ENCODE measurements at regions not wholly inside any gene's neighbourhood (a gene's known extent, or its start where the extent isn't known, plus 50 kb on each side); places are given as distances from the start of the nearest gene placed in this dataset.
"Not testable (repeated sequence)": the region's sequence is repeated elsewhere in the genome, so short reads cannot be mapped to it uniquely, and the experiment has no call there.

DNA sequence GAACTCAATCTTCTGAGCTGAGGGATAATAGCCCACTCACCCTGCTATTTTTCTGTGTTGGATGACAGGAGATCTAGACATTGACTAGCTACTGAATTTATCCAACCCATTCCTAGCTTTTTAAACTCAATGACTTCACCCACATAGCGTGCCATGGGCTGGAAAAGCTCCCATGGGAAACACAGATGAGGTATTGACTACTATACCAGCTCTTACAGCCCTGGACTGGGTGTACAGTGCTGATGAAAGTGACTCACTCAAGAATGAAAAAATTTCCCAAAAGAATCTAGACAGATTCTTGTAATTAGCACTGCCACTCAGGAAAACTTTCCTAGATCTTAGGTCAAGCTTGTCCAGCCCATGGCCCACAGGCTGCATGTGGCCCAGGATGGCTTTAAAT is 72.7 kb upstream of the NREP start:
- DNase-seq: no peak

DNA sequence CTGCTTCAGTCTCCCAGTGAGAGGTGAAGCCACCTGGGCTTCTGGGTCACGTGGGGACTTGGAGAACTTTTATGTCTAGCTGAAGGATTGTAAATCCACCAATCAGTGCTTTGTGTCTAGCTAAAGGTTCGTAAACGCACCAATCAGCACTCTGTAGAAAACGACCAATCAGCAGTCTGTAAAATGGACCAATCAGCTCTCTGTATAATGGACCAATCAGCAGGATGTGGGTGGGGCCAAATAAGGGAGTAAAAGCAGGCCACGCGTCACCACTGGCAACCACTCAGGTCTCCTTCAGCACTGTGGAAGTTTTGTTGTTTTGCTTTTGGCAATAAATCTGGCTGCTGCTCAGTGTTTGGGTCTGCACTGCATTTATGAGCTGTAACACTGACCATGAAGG is 69.1 kb upstream of the NREP start:
- no peak for DNase-seq

DNA sequence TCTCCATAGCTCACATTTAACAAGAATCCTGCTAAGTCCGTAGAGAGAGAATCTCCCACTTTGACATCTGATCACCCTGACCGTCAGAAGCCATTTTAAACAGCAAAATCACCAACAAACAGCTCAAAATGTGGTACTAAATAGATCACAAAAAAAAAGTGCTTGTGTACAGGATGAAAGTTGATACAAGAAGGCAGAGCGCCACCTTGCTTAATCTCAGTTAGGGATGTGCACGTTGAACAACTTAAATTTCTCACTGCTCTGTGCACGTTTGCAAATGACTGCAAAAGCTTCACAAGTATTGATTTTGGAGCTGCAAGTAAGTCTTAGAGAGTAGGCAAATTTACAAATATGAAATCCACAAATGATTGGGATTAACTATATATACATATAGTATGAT is 63.1 kb upstream of the NREP start:
- no peak for DNase-seq

DNA sequence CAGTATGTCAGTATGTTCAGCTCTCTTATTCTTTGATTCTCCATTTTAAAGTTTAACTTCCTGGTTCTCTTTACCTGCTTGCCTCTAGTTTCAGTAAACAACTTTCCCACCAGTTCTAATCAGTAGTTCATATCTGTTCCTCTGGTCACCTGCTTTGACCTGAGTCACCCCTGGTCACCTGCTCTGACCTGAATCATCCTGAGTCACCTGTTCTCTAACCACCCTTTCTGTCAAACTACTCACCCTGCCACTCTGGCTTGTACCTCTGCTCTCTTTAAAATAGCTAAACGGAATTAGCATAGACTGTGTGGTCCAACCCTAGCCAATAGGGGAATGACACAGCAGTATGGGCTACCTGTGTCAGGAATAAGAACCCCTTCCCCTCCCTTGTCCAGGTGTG is 62.0 kb upstream of the NREP start:
- DNase-seq: not testable (repeated sequence)

DNA sequence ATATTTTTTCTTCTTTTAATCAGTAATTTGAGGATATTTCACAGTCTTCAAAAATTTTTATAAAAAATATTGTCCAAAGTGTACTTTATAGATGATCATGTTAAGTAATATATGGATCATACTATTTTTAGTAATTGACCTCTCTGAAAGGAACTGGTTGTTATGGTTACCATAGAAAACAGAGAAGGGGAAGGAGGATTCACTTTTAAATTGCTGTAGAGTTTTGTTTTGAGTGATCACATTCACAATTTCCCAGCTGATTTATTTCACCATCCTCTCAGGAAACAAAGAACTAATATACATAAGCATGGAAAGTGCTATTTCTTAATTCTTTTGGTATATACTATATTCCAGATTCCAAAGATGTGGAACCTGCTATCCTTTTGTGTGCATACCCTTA is 56.5 kb upstream of the NREP start:
- no peak for DNase-seq

DNA sequence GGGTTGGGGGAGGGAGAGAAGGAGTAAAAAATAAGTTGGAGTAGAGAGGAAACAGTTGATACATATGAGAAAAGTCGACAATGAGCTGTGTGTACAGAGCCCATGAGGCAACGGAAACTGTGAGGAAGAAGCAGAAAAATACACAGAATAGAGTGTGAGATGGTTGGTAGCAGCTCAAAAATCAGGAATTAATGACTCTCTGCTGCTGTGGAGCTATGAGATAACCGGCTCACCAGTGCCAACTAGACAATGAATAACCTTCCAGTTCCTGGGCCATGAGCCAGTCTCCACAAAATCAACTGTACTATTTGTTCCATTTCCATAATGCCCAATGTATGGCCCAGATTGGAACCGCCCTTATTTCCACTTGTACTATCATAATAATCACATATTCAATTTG is 53.1 kb upstream of the NREP start:
- DNase-seq: no peak

Data from amygdala (tissue), 56 donors.